K562 (cell line): ENCODE measurements at regions not wholly inside any gene's neighbourhood (a gene's known extent, or its start where the extent isn't known, plus 50 kb on each side); places are given as distances from the start of the nearest gene placed in this dataset.

Source experiments
- HDAC2 ChIP-seq: fragments of 450-650 bp; IDR thresholded peaks from 2 replicates; pipeline ENCODE4 v1.6.1; 2016; ENCODE audit warnings: mild to moderate bottlenecking
- JUND ChIP-seq, 2 experiments: IDR thresholded peaks; 2 replicates in 1 of 2; 3 replicates in 1 of 2; pipeline ENCODE4 v1.6.1; 2011; ENCODE audit warnings: borderline replicate concordance in 2 of 2, low read depth in 2 of 2, low read length in 2 of 2, improper control_type of control experiment in 1 of 2, missing biosample characterization in 1 of 2, missing genetic modification characterization in 1 of 2, missing genetic modification reagents in 1 of 2
- KAT2B ChIP-seq: IDR thresholded peaks from one replicate; pipeline ENCODE4 v1.6.1; 2012; ENCODE audit warnings: low read depth, mild to moderate bottlenecking, control low read depth, inconsistent platforms, low read length, moderate library complexity
- KLF13 ChIP-seq: fragments of 450-650 bp; IDR thresholded peaks from 2 replicates; pipeline ENCODE4 v1.6.1; 2016; ENCODE audit warnings: missing genetic modification characterization, low read depth, mild to moderate bottlenecking, missing compliant biosample characterization, moderate library complexity, borderline replicate concordance
- POLR2H ChIP-seq: IDR thresholded peaks from 2 replicates; pipeline ENCODE4 v1.6.1; 2016; ENCODE audit warnings: missing genetic modification characterization, low read depth, mild to moderate bottlenecking, control low read depth, missing compliant biosample characterization, moderate library complexity
- RBM25 ChIP-seq: fragments of 200-400 bp; formaldehyde crosslinking; IDR thresholded peaks from 2 replicates; pipeline ENCODE4 v1.6.1; 2018; ENCODE audit warnings: low read length, low read depth, moderate library complexity; ENCODE audit not compliant: severe bottlenecking
- RHOXF2B ChIP-seq: fragments of 250-450 bp; sonication (Bioruptor Pico); conservative IDR thresholded peaks from 2 replicates; pipeline ENCODE4 v1.5.1; 2021
- SAFB2 ChIP-seq: fragments of 200-400 bp; formaldehyde crosslinking; IDR thresholded peaks from 2 replicates; pipeline ENCODE4 v1.6.1; 2018; ENCODE audit warnings: borderline replicate concordance, low read length, low read depth, moderate library complexity; ENCODE audit not compliant: severe bottlenecking
- SRSF7 ChIP-seq: fragments of 200-400 bp; formaldehyde crosslinking; optimal IDR thresholded peaks from 2 replicates; pipeline ENCODE3; 2017; ENCODE audit warnings: mild to moderate bottlenecking, low read depth, low read length
- XRCC4 ChIP-seq: IDR thresholded peaks from one replicate; pipeline ENCODE4 v1.6.1; 2011; ENCODE audit not compliant: insufficient read depth, insufficient read length; ENCODE audit errors: extremely low read depth
- YY1 ChIP-seq, 3 experiments: IDR thresholded peaks; 2 replicates each; pipeline ENCODE4 v1.6.1; 2011; ENCODE audit warnings: low read length in 2 of 3, mild to moderate bottlenecking in 2 of 3, moderate library complexity in 2 of 3, borderline replicate concordance in 1 of 3, control low read depth in 1 of 3, low read depth in 1 of 3; ENCODE audit not compliant: insufficient read depth in 3 of 3, insufficient replicate concordance in 2 of 3, control insufficient read depth in 1 of 3, insufficient read length in 1 of 3; ENCODE audit errors: extremely low read depth in 1 of 3
- ZNF324 ChIP-seq: fragments of 250-450 bp; sonication (Bioruptor Pico); IDR thresholded peaks from 2 replicates; pipeline ENCODE4 v1.4.0; 2020; ENCODE audit warnings: mild to moderate bottlenecking
- ZNF696 ChIP-seq: fragments of 250-450 bp; sonication (Bioruptor Pico); conservative IDR thresholded peaks from 2 replicates; pipeline ENCODE4 v1.4.0; 2020; ENCODE audit warnings: mild to moderate bottlenecking, moderate library complexity
- TF ChIP-seq, protein P1 (sequence below): fragments of 450-650 bp; IDR thresholded peaks from 2 replicates; pipeline ENCODE4 v1.6.1; 2017; ENCODE audit warnings: mild to moderate bottlenecking, moderate library complexity
- TF ChIP-seq, protein P2 (sequence below): sonication (generic); formaldehyde crosslinking; IDR thresholded peaks from 2 replicates; pipeline ENCODE4 v1.8.0; 2023; ENCODE audit warnings: missing genetic modification reagents, mild to moderate bottlenecking, borderline replicate concordance
- TF ChIP-seq, protein P3 (sequence below): fragments of 450-650 bp; formaldehyde crosslinking; IDR thresholded peaks from 2 replicates; pipeline ENCODE4 v1.4.0; 2020; ENCODE audit warnings: mild to moderate bottlenecking, moderate library complexity

DNA sequence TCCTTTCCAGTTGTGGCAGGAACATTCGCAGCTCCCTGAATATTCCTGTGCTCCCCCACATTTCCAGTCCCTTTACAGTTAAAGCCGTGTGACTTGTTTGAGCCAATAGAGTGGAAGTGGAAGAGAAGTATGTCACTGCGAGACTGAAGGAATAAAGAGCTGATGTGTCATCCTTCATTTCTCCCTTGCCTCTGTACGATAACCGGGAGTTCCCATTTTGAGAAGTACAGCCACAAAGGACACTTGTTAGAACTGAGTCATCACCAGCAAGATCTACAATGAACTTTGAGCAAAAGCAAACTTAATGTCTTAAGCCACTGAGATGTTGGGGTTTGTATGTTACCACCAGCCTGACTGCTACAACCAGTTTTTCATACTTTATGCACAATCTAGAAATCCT is 92.3 kb downstream of the SPRY1 start (continued):
- TF ChIP-seq, protein P1, sequence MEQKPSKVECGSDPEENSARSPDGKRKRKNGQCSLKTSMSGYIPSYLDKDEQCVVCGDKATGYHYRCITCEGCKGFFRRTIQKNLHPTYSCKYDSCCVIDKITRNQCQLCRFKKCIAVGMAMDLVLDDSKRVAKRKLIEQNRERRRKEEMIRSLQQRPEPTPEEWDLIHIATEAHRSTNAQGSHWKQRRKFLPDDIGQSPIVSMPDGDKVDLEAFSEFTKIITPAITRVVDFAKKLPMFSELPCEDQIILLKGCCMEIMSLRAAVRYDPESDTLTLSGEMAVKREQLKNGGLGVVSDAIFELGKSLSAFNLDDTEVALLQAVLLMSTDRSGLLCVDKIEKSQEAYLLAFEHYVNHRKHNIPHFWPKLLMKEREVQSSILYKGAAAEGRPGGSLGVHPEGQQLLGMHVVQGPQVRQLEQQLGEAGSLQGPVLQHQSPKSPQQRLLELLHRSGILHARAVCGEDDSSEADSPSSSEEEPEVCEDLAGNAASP = no peak
- TF ChIP-seq ZNF324 (CRISPR knock-in tag) = no peak
- TF ChIP-seq KAT2B = no peak
- TF ChIP-seq POLR2H (tag) = no peak
- no peak for TF ChIP-seq XRCC4
- peak; percentile 39 for TF ChIP-seq RBM25
- TF ChIP-seq YY1 (IDR thresholded peaks at IDR 0.05; ENCODE audit: borderline replicate concordance in 1 of 3, control insufficient read depth in 1 of 3, extremely low read depth in 1 of 3, insufficient read depth in 3 of 3, insufficient read length in 1 of 3, insufficient replicate concordance in 2 of 3, low read depth in 1 of 3, low read length in 2 of 3) = peak in 1 of 3 experiments; percentile 45
- TF ChIP-seq SRSF7 = no peak
- TF ChIP-seq, protein P2, sequence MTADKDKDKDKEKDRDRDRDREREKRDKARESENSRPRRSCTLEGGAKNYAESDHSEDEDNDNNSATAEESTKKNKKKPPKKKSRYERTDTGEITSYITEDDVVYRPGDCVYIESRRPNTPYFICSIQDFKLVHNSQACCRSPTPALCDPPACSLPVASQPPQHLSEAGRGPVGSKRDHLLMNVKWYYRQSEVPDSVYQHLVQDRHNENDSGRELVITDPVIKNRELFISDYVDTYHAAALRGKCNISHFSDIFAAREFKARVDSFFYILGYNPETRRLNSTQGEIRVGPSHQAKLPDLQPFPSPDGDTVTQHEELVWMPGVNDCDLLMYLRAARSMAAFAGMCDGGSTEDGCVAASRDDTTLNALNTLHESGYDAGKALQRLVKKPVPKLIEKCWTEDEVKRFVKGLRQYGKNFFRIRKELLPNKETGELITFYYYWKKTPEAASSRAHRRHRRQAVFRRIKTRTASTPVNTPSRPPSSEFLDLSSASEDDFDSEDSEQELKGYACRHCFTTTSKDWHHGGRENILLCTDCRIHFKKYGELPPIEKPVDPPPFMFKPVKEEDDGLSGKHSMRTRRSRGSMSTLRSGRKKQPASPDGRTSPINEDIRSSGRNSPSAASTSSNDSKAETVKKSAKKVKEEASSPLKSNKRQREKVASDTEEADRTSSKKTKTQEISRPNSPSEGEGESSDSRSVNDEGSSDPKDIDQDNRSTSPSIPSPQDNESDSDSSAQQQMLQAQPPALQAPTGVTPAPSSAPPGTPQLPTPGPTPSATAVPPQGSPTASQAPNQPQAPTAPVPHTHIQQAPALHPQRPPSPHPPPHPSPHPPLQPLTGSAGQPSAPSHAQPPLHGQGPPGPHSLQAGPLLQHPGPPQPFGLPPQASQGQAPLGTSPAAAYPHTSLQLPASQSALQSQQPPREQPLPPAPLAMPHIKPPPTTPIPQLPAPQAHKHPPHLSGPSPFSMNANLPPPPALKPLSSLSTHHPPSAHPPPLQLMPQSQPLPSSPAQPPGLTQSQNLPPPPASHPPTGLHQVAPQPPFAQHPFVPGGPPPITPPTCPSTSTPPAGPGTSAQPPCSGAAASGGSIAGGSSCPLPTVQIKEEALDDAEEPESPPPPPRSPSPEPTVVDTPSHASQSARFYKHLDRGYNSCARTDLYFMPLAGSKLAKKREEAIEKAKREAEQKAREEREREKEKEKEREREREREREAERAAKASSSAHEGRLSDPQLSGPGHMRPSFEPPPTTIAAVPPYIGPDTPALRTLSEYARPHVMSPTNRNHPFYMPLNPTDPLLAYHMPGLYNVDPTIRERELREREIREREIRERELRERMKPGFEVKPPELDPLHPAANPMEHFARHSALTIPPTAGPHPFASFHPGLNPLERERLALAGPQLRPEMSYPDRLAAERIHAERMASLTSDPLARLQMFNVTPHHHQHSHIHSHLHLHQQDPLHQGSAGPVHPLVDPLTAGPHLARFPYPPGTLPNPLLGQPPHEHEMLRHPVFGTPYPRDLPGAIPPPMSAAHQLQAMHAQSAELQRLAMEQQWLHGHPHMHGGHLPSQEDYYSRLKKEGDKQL (CRISPR knock-in tag) = no peak
- no peak for TF ChIP-seq ZNF696 (CRISPR knock-in tag)
- no peak for TF ChIP-seq KLF13 (tag)
- no peak; the same call in 1 of the 2 replicates for TF ChIP-seq JUND (IDR thresholded peaks at IDR 0.05; ENCODE audit: borderline replicate concordance, low read depth, low read length)
- TF ChIP-seq JUND (tag; IDR thresholded peaks at IDR 0.05; ENCODE audit: borderline replicate concordance, low read depth, low read length) = peak; percentile 80
- TF ChIP-seq, protein P3, sequence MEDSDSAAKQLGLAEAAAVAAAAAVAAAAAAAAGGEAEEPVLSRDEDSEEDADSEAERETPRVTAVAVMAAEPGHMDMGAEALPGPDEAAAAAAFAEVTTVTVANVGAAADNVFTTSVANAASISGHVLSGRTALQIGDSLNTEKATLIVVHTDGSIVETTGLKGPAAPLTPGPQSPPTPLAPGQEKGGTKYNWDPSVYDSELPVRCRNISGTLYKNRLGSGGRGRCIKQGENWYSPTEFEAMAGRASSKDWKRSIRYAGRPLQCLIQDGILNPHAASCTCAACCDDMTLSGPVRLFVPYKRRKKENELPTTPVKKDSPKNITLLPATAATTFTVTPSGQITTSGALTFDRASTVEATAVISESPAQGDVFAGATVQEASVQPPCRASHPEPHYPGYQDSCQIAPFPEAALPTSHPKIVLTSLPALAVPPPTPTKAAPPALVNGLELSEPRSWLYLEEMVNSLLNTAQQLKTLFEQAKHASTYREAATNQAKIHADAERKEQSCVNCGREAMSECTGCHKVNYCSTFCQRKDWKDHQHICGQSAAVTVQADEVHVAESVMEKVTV = no peak
- no peak for TF ChIP-seq SAFB2
- no peak for TF ChIP-seq HDAC2
- no peak for TF ChIP-seq RHOXF2B (CRISPR knock-in tag)
